PC-9 (cell line): ENCODE measurements at regions not wholly inside any gene's neighbourhood (a gene's known extent, or its start where the extent isn't known, plus 50 kb on each side); places are given as distances from the start of the nearest gene placed in this dataset.

ENCODE experiments used
- EZH2 ChIP-seq: fragments of 200-600 bp; sonication (generic); IDR thresholded peaks from 2 replicates; pipeline ENCODE4 v1.8.0; 2017; ENCODE audit warnings: antibody characterized with exemption, low read depth
- TF ChIP-seq, protein P1 (sequence below): fragments of 200-600 bp; sonication (generic); conservative IDR thresholded peaks from 2 replicates; pipeline ENCODE4 v1.6.1; 2017; ENCODE audit warnings: mixed run types, antibody characterized with exemption, mild to moderate bottlenecking, moderate library complexity

DNA sequence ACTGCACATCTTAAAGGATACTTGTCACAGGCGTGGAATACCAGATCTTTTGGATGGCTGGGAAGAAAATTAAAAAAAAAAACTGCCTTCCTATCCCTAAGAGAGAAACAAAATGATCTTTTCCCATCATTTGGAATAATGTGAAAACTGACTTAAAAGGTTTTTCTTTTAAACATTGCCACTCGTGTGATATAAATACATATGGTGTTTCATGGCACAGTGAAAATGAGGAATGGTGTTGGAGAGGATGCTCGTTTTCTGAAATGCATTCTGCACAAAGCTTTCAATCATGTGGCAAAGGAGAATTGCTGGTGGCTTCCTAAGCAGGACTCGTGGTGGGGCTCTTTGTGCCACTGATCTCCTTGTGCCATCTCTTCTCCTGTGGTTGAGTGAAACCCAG is 74.9 kb upstream of the LRRC4C start:
- TF ChIP-seq, protein P1, sequence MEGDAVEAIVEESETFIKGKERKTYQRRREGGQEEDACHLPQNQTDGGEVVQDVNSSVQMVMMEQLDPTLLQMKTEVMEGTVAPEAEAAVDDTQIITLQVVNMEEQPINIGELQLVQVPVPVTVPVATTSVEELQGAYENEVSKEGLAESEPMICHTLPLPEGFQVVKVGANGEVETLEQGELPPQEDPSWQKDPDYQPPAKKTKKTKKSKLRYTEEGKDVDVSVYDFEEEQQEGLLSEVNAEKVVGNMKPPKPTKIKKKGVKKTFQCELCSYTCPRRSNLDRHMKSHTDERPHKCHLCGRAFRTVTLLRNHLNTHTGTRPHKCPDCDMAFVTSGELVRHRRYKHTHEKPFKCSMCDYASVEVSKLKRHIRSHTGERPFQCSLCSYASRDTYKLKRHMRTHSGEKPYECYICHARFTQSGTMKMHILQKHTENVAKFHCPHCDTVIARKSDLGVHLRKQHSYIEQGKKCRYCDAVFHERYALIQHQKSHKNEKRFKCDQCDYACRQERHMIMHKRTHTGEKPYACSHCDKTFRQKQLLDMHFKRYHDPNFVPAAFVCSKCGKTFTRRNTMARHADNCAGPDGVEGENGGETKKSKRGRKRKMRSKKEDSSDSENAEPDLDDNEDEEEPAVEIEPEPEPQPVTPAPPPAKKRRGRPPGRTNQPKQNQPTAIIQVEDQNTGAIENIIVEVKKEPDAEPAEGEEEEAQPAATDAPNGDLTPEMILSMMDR, result no peak
- TF ChIP-seq EZH2, result no peak
